ENCODE measurements at regions not wholly inside any gene's neighbourhood (a gene's known extent, or its start where the extent isn't known, plus 50 kb on each side); places are given as distances from the start of the nearest gene placed in this dataset.

DNA sequence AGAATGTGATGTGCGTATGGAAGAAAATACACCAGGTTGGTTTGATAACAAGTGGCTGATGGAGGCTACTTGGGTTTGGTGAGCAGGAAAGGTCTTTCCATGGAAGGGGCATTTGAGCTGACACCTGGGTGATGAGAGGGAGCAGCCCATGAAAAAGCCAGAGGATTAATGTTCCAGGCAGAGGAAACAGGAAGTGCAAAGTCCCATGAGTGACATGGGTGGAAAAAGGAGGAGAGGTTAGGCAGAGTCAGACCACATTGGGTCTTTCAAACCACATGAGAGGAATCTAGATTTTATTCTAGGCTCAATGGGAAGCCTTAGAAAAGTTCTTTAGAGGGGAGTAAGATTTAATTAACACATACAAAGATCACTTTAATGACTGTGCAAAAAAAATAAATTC lies 195.7 kb downstream of the LRATD1 start:
- TF ChIP-seq ZBTB33 (IDR thresholded peaks at IDR 0.05; ENCODE audit: borderline replicate concordance, low read depth): no peak
- TF ChIP-seq, protein P1, sequence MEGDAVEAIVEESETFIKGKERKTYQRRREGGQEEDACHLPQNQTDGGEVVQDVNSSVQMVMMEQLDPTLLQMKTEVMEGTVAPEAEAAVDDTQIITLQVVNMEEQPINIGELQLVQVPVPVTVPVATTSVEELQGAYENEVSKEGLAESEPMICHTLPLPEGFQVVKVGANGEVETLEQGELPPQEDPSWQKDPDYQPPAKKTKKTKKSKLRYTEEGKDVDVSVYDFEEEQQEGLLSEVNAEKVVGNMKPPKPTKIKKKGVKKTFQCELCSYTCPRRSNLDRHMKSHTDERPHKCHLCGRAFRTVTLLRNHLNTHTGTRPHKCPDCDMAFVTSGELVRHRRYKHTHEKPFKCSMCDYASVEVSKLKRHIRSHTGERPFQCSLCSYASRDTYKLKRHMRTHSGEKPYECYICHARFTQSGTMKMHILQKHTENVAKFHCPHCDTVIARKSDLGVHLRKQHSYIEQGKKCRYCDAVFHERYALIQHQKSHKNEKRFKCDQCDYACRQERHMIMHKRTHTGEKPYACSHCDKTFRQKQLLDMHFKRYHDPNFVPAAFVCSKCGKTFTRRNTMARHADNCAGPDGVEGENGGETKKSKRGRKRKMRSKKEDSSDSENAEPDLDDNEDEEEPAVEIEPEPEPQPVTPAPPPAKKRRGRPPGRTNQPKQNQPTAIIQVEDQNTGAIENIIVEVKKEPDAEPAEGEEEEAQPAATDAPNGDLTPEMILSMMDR (IDR thresholded peaks at IDR 0.05): no peak

Measured in SK-N-SH (cell line).